Stimulated activated CD4-positive, alpha-beta T cell treated with anti-CD3 and anti-CD28 coated beads, Interleukin-12 subunit alpha, Interleukin-12 subunit beta, amount 100 ng/mL, for 4 hours (primary cell): ENCODE measurements at regions not wholly inside any gene's neighbourhood (a gene's known extent, or its start where the extent isn't known, plus 50 kb on each side); places are given as distances from the start of the nearest gene placed in this dataset.
A peak's percentile ranks its signal among the peaks of the same experiment; 100 is the strongest.
"Not testable (repeated sequence)": the region's sequence is repeated elsewhere in the genome, so short reads cannot be mapped to it uniquely, and the experiment has no call there.

Experiments used
- DNase-seq: peaks from one replicate; pipeline ENCODE4 v3.0.0-alpha.2; 2020

DNA sequence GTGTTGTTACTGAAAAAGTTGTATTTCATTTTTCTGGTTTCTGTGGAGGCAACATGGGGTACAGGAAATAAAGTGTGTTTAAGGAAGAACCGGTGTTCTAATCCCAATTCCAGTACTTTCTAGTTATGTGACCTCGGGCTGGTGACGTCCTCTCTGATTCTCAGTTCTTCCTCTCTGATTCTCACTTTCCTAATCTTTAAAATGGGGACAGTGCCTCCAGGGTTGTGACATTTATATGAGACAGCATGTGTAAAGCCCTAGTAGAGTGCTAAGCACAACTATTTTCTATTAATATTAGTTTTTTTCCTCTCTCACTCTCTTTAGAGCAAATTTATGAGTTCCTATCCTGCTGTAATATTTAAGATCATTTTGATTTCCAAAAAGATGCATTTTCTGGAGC is 50.9 kb upstream of the PTPDC1 start:
- DNase-seq: no peak

DNA sequence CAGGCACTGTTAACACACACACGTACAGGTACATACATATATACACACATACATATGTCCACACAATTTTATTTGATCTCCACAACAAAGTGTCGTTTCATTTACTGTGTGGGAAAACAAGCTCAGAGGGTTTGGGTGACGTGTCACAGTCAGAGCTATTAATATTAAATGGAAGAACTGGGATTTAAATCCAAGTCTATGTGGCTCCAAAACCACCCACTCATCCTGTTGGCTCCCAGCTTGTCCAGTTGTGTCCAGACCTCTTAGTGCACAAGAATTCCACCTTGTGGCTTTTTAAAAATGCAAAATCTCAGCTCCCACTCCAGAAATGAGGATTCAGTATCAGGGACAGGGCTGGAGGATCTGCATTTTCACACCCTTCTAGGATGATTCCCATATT is 52.3 kb upstream of the PTPDC1 start:
- no peak for DNase-seq

GRCh38 chr9:94031380-94031779 is 52.9 kb upstream of the PTPDC1 start:
- DNase-seq: no peak

DNA sequence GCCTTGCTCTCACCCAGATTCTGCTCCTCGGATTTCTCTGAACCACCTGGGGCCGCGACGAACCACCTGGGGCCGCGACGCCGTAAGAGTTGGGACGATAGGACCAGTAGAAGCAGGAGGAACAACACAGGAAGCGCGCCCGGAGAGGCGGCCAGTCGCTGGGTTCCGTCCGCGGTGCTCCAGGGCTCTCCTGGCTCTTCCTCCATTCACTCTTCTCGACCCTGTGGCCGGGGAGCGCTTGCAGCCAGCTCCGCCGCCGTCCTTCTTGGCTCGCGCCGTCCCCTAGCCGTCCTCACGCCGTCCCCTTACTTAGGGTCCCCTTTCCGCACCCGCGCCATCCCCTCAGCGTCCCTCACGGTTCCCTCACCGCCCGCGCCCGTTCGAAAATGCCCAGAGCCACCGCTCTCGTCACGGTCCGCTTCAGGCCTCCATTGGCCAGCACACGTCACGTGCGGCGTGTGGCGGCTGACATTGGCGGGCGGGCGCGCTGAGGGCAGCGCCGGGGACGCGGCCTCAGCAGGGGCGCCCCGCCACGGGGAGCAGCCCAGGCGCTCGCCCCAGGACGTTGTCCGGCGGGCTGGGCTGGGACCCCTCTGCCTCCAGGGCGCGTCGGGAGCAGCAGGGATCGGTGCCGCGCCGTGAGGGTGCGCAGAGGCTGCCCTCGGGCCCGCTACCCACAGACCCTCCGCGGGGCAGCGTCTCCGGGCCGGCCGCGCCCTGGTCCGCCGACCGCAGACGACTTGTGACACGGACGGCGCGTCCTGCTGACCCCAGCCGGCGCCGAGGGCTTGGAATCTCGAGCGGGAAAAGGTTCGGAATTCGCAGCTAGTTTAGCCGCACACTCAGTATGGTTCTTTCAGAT is 53.7 kb upstream of the PTPDC1 start:
- DNase-seq: peak; percentile 76

GRCh38 chr9:94029932-94030317 is 54.3 kb upstream of the PTPDC1 start:
- no peak for DNase-seq

- DNase-seq: no peak
Measured at GRCh38 chr9:94026816-94027215, 57.4 kb upstream of the PTPDC1 start.

DNA sequence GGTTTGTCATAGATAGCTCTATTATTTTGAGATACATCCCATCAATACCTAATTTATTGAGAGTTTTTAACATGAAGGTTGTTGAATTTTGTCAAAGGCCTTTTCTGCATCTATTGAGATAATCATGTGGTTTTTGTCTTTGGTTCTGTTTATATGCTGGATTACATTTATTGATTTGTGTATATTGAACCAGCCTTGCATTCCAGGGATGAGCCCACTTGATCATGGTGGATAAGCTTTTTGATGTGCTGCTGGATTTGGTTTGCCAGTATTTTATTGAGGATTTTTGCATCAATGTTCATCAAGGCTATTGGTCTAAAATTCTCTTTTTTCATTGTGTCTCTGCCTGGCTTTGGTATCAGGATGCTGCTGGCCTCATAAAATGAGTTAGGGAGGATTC is 61.8 kb upstream of the PTPDC1 start:
- not testable (repeated sequence) for DNase-seq

- not testable (repeated sequence) for DNase-seq
Measured at GRCh38 chr9:94020836-94021235, 63.4 kb upstream of the PTPDC1 start.

DNA sequence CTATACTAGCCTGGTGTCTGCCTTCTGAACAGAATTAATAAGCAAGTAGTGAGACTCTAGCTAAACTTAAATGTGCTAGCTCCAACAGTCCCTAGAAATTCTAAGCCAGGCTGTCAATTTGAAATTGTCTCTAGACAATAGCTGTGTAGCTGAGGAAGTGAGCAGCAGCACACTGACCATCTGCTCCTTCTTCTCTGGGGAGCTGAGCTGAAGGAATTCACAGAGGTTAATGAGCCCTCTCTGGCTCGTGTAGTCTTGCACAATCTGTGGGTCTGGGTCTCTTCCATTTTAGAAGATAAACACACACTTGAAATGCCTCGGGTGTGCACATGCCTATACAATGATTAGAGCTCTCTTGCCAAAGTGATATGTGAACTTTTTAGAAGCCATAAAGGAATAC is 63.5 kb upstream of the BARX1 start:
- no peak for DNase-seq

DNA sequence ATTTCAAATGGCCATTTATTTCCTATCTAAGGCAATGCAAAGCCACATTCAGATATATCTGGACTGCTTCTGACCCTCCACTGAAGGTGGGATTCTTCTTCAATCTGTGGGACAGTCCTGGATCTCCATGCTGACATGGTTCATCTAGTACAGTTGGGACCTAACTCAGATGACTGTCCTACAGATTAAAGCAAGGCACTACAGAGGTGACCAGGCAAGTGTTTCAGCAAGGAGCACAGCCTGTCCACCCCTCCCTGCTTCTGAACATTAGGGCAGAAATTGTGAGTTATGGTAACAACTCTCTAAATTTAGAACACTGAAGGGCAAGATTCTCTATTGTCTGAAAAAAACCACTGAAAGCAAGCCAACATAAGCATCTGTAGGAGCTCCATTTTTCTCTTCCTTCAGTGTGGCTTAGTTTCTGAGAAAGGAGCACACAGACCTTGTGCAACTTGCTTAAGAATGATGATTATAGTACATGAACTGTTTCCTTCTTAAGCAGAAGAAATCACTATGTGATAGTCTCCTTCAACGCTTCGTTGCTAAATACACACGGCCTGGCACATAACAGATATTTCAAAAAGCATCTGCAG is 62.9 kb upstream of the BARX1 start:
- DNase-seq: no peak

GRCh38 chr9:94016744-94017143 is 61.6 kb upstream of the BARX1 start:
- no peak for DNase-seq

GRCh38 chr9:94014920-94015319 is 59.8 kb upstream of the BARX1 start:
- DNase-seq: no peak

- DNase-seq: no peak
Measured at GRCh38 chr9:94014066-94014654, 59.0 kb upstream of the BARX1 start.

GRCh38 chr9:94010980-94011533 is 55.9 kb upstream of the BARX1 start:
- no peak for DNase-seq

DNA sequence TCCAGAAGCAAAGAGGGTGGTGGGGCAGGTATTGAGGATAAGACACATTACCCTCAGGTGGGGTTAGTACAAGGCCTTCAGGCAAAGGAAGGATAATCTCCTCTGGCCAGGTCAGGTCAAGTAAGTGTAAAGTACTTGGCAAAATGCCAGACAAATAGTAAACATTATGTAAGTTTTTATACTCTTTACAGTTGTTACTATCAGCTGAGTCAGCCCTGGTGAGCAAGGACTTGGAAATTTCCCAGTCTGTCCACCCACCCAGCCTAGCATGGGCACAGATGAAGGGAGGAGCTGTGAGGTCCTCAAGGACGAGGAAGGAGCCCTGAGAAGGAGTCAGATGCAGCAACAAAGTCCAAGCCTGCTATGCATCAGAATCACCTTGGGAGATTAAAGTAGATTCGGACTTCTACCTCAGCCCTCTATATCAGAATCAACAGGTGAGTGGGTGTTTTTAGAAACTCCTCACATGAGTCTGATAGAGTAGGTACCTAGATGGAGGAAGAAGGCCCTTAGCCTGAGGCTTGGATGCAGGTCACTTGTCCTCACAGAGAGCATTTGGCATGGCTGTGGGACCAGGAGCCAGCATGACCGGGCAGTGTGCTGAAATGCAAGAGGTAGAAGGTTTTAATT is 50.2 kb upstream of the BARX1 start:
- DNase-seq: no peak
